Right cardiac atrium (tissue), 5 donors: ENCODE measurements at regions not wholly inside any gene's neighbourhood (a gene's known extent, or its start where the extent isn't known, plus 50 kb on each side); places are given as distances from the start of the nearest gene placed in this dataset.

ENCODE experiments used
- ATAC-seq, 2 donors: fragments of 200-7000 bp; cut with Tn5 transposase; one replicate each; pipeline versions ENCODE4 v1.8.0 to v1.9.1; 2020; ENCODE audit warnings: moderate library complexity in 2 of 2, mild to moderate bottlenecking in 1 of 2
- DNase-seq, 3 donors: peaks; one replicate each; pipeline ENCODE4 v3.0.0-alpha.2; 2020
- H3K27ac ChIP-seq: one replicate; pipeline ENCODE4 v1.5.1; 2013; ENCODE audit warnings: mild to moderate bottlenecking, low read length, control low read depth, moderate library complexity
- H3K27me3 ChIP-seq: one replicate; pipeline ENCODE4 v1.6.1; 2013; ENCODE audit not compliant: control insufficient read depth, insufficient read depth
- H3K4me1 ChIP-seq: one replicate; pipeline ENCODE4 v1.6.1; 2013; ENCODE audit warnings: low read length; ENCODE audit not compliant: control insufficient read depth, insufficient read depth
- H3K4me3 ChIP-seq: one replicate; pipeline ENCODE4 v1.5.1; 2013; ENCODE audit warnings: low read length, control low read depth
- H3K9me3 ChIP-seq: one replicate; pipeline ENCODE4 v1.6.1; 2013; ENCODE audit warnings: low read length; ENCODE audit not compliant: control insufficient read depth
- WGBS: extraction: QIAGEN DNeasy Blood & Tissue Kit; methylation state at CpG from one replicate; pipeline ENCODE4 v1.1.7; 2013; 5-methylcytosine and 5-hydroxymethylcytosine counted together
- intact Hi-C, 4 donors: fragments of 100-400 bp; cut with DNase I; formaldehyde crosslinking; loops; one replicate each; pipeline versions ENCODE4 v1.11.0 to v1.14.0; 2022 to 2023
- donor health status: healthy with polysubstance abuse.
- donor health status: DM: no; HTN: yes; CAD: no.
- donor health status: DM: no; HTN: no; CAD: no.
- donor health status: DM: no; HTN: yes; CAD: no; lungs with severe emphysema.
- donor health status: DM: yes; HTN: yes; CAD: no.

GRCh38 chr3:7913283-7913682 lies 588.3 kb upstream of the LMCD1 start:
- ATAC-seq = no peak
- no peak for DNase-seq
- intact Hi-C loops = no loop called here
- 75% methylated on average over 1 of the region's 1 CpG for WGBS
- Histone ChIP-seq H3K27ac (no peak overlapping the region), H3K4me3 (no peak overlapping the region), H3K9me3 (no peaks in the 10 kb centered on the region), H3K27me3 (no peaks in the 10 kb centered on the region), H3K4me1 (no peaks in the 10 kb centered on the region)

GRCh38 chr3:7915356-7915755 lies 586.3 kb upstream of the LMCD1 start:
- no peaks in the 10 kb centered on the region for H3K27me3 ChIP-seq
- ATAC-seq = no peak
- WGBS = 76% methylated on average over 4 of the region's 4 CpGs
- no peak overlapping the region for H3K27ac ChIP-seq
- no peak overlapping the region for H3K4me3 ChIP-seq
- no peaks in the 10 kb centered on the region for H3K9me3 ChIP-seq
- intact Hi-C loops = no loop called here
- DNase-seq = no peak
- no peaks in the 10 kb centered on the region for H3K4me1 ChIP-seq

GRCh38 chr3:7917443-7918151 lies 584.0 kb upstream of the LMCD1 start:
- H3K4me3 ChIP-seq = no peak overlapping the region
- DNase-seq = no peak
- H3K9me3 ChIP-seq = no peaks in the 10 kb centered on the region
- WGBS = 75% methylated on average over 4 of the region's 4 CpGs
- ATAC-seq = no peak
- H3K27ac ChIP-seq = no peak overlapping the region
- H3K4me1 ChIP-seq = no peaks in the 10 kb centered on the region
- H3K27me3 ChIP-seq = no peaks in the 10 kb centered on the region
- intact Hi-C loops = no loop called here

GRCh38 chr3:7920211-7920610 lies 581.4 kb upstream of the LMCD1 start:
- no peak for DNase-seq
- H3K27ac ChIP-seq = no peak overlapping the region
- intact Hi-C loops = no loop called here
- WGBS = 60% methylated on average over 6 of the region's 6 CpGs
- H3K4me3 ChIP-seq = no peak overlapping the region
- H3K9me3 ChIP-seq = no peaks in the 10 kb centered on the region
- no peak for ATAC-seq
- H3K4me1 ChIP-seq = no peaks in the 10 kb centered on the region
- no peaks in the 10 kb centered on the region for H3K27me3 ChIP-seq

- Histone ChIP-seq H3K4me3 (no peak overlapping the region), H3K27ac (no peak overlapping the region), H3K27me3 (no peaks in the 10 kb centered on the region), H3K4me1 (no peaks in the 10 kb centered on the region), H3K9me3 (no peaks in the 10 kb centered on the region)
- ATAC-seq (no peak), DNase-seq (no peak)
- intact Hi-C loops = no loop called here
- 69% methylated on average over 2 of the region's 2 CpGs for WGBS
These were observed 577.4 kb upstream of the LMCD1 start for GRCh38 chr3:7924228-7924627.

- no peak for ATAC-seq
- H3K27ac ChIP-seq = no peak overlapping the region
- WGBS = 55% methylated on average over 1 of the region's 1 CpG
- DNase-seq = no peak
- H3K4me3 ChIP-seq = no peak overlapping the region
- intact Hi-C loops = no loop called here
- H3K4me1 ChIP-seq = no peaks in the 10 kb centered on the region
- H3K27me3 ChIP-seq = no peaks in the 10 kb centered on the region
- no peaks in the 10 kb centered on the region for H3K9me3 ChIP-seq
These were observed 574.6 kb upstream of the LMCD1 start for GRCh38 chr3:7927015-7927414.

- no peak overlapping the region for H3K4me3 ChIP-seq
- no peak overlapping the region for H3K27ac ChIP-seq
- ATAC-seq (no peak), DNase-seq (no peak)
- intact Hi-C loops = no loop called here
- H3K9me3 ChIP-seq = no peaks in the 10 kb centered on the region
- no peaks in the 10 kb centered on the region for H3K4me1 ChIP-seq
- H3K27me3 ChIP-seq = no peaks in the 10 kb centered on the region
These were observed 573.8 kb upstream of the LMCD1 start for GRCh38 chr3:7927864-7928263.

GRCh38 chr3:7929319-7929889 lies 572.2 kb upstream of the LMCD1 start:
- Histone ChIP-seq H3K27me3 (no peaks in the 10 kb centered on the region), H3K4me3 (no peak overlapping the region), H3K27ac (no peak overlapping the region), H3K4me1 (no peaks in the 10 kb centered on the region), H3K9me3 (no peaks in the 10 kb centered on the region)
- intact Hi-C loops = no loop called here
- 56% methylated on average over 2 of the region's 2 CpGs for WGBS
- DNase-seq (no peak), ATAC-seq (no peak)

GRCh38 chr3:7934362-7934761 lies 567.3 kb upstream of the LMCD1 start:
- H3K27me3 ChIP-seq = no peaks in the 10 kb centered on the region
- no peak overlapping the region for H3K27ac ChIP-seq
- H3K4me1 ChIP-seq = no peaks in the 10 kb centered on the region
- intact Hi-C loops = no loop called here
- ATAC-seq (no peak), DNase-seq (peak in 1 of 3 donors; percentile 30)
- no peaks in the 10 kb centered on the region for H3K9me3 ChIP-seq
- WGBS = 64% methylated on average over 2 of the region's 2 CpGs
- no peak overlapping the region for H3K4me3 ChIP-seq

GRCh38 chr3:7947930-7948329 lies 553.7 kb upstream of the LMCD1 start:
- H3K4me1 ChIP-seq = peaks cover 1% of the 10 kb centered on the region
- intact Hi-C loops = no loop called here
- no peak overlapping the region for H3K27ac ChIP-seq
- no peak for DNase-seq
- H3K4me3 ChIP-seq = no peak overlapping the region
- H3K9me3 ChIP-seq = no peaks in the 10 kb centered on the region
- ATAC-seq = no peak
- no peaks in the 10 kb centered on the region for H3K27me3 ChIP-seq

- intact Hi-C loops = no loop called here
- no peak overlapping the region for H3K27ac ChIP-seq
- WGBS = 87% methylated on average over 3 of the region's 3 CpGs
- DNase-seq (no peak), ATAC-seq (no peak)
- no peak overlapping the region for H3K4me3 ChIP-seq
- H3K27me3 ChIP-seq = no peaks in the 10 kb centered on the region
- no peaks in the 10 kb centered on the region for H3K9me3 ChIP-seq
- peaks cover 1% of the 10 kb centered on the region for H3K4me1 ChIP-seq
These were observed 550.7 kb upstream of the LMCD1 start for GRCh38 chr3:7950890-7951289.
